ENCODE measurements at regions not wholly inside any gene's neighbourhood (a gene's known extent, or its start where the extent isn't known, plus 50 kb on each side); places are given as distances from the start of the nearest gene placed in this dataset.

DNA sequence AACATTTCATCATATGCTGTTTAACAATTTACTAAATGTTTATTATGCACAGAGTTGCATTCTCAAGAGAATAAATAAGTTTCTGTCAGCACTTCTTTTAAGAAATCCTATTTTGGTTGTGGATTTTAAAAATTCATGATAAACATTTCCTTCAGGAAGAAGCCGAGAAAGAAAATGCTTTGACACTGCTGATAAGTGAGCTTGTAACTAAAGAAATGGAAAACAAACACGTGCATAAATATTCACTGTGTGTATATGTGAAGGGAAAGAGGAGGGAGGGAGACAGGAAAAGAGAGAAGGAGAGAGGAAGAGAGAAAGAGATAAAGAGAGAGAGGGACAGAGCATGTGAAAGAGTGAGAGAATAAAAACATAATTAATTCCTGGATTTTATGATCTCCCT lies 1165.0 kb downstream of the DIAPH3 start:
- intact Hi-C loops (cut with micrococcal nuclease), result no loop called here
- peaks cover 5% of the 10 kb centered on the region for H3K9me3 Mint-ChIP-seq (ENCODE audit: insufficient read depth)
- TF ChIP-seq, protein P1, sequence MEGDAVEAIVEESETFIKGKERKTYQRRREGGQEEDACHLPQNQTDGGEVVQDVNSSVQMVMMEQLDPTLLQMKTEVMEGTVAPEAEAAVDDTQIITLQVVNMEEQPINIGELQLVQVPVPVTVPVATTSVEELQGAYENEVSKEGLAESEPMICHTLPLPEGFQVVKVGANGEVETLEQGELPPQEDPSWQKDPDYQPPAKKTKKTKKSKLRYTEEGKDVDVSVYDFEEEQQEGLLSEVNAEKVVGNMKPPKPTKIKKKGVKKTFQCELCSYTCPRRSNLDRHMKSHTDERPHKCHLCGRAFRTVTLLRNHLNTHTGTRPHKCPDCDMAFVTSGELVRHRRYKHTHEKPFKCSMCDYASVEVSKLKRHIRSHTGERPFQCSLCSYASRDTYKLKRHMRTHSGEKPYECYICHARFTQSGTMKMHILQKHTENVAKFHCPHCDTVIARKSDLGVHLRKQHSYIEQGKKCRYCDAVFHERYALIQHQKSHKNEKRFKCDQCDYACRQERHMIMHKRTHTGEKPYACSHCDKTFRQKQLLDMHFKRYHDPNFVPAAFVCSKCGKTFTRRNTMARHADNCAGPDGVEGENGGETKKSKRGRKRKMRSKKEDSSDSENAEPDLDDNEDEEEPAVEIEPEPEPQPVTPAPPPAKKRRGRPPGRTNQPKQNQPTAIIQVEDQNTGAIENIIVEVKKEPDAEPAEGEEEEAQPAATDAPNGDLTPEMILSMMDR (IDR thresholded peaks at IDR 0.05), result no peak
- TF ChIP-seq EZH2 (IDR thresholded peaks at IDR 0.05; ENCODE audit: borderline replicate concordance, insufficient read depth, low read depth, low read length, poor library complexity, severe bottlenecking), result no peak
- no peaks in the 10 kb centered on the region for H3K27me3 Mint-ChIP-seq
- 70% methylated on average over 2 of the region's 2 CpGs for WGBS (ENCODE audit: insufficient coverage)
- no peaks in the 10 kb centered on the region for H3K36me3 ChIP-seq (replicated peaks in 1 of 2; ENCODE audit: control extremely low read depth in 1 of 2, control insufficient read depth in 1 of 2, extremely low read depth in 1 of 2, insufficient read depth in 2 of 2, low read length in 1 of 2)
- peaks cover 0 to 1% (median 0%) of the 10 kb centered on the region in 3 donors for H3K9me3 ChIP-seq (ENCODE audit: control extremely low read depth in 1 of 3, control insufficient read depth in 2 of 3, insufficient read depth in 1 of 3, low read length in 2 of 3)
- CTCF ChIA-PET, result no interaction called here
- H3K4me3 Mint-ChIP-seq, result no peak overlapping the region
- no peak for DNase-seq
- no peaks in the 10 kb centered on the region for H3K4me1 ChIP-seq (ENCODE audit: control insufficient read depth in 2 of 2, insufficient read depth in 2 of 2, low read length in 2 of 2)
- H3K27ac ChIP-seq (ENCODE audit: low read length in 2 of 2), result no peak overlapping the region
- no peak overlapping the region for H3K4me3 ChIP-seq (ENCODE audit: control extremely low read depth in 1 of 5, extremely low read depth in 1 of 5, insufficient read depth in 1 of 5, low read depth in 2 of 5, low read length in 4 of 5)
- no peak overlapping the region for H3K27ac Mint-ChIP-seq
- H3K4me1 Mint-ChIP-seq, result no peaks in the 10 kb centered on the region
- no peaks in the 10 kb centered on the region for H4K20me1 ChIP-seq (ENCODE audit: control insufficient read depth, insufficient read depth, low read length, poor library complexity, severe bottlenecking)
- no peaks in the 10 kb centered on the region for H3K27me3 ChIP-seq (replicated peaks in 1 of 4; ENCODE audit: control extremely low read depth in 1 of 4, control insufficient read depth in 3 of 4, insufficient read depth in 4 of 4, low read length in 3 of 4)
- no peak overlapping the region for H3K4me2 ChIP-seq (replicated peaks; ENCODE audit: low read depth, low read length, poor library complexity, severe bottlenecking)
- H2AFZ ChIP-seq (ENCODE audit: insufficient read depth, low read depth, low read length, poor library complexity, severe bottlenecking), result no peak overlapping the region
- POLR2A ChIA-PET, result no interaction called here
- ATAC-seq (ENCODE audit: low read depth), result no peak
- H3K9ac ChIP-seq (ENCODE audit: low read length), result no peak overlapping the region
- no peaks in the 10 kb centered on the region for H3K79me2 ChIP-seq (ENCODE audit: control insufficient read depth, insufficient read depth, low read length)

DNA sequence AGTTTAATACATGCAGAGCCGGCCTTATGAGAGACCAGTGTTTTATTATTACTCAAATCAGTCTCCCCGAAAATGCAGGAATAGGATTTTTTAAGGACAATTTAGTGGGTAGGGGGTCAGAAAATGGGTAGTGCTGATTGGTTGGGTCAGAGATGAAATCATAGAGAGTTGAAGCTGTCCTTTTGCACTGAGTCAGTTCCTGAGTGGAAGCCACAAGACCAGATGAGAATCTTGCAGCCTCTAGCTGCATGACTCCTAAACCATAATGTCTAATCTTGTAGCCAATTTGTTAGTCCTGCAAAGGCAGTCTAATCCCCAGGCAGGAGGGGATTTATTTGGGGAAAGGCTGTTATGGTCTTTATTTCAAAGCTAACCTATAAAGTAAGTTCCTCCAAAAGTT lies 1163.9 kb downstream of the DIAPH3 start:
- ChIA-PET POLR2A (no interaction called here), CTCF (no interaction called here)
- Histone ChIP-seq H2AFZ (ENCODE audit: insufficient read depth, low read depth, low read length, poor library complexity, severe bottlenecking) (no peak overlapping the region), H3K36me3 (replicated peaks in 1 of 2; ENCODE audit: control extremely low read depth in 1 of 2, control insufficient read depth in 1 of 2, extremely low read depth in 1 of 2, insufficient read depth in 2 of 2, low read length in 1 of 2) (no peaks in the 10 kb centered on the region), H3K4me1 (ENCODE audit: control insufficient read depth in 2 of 2, insufficient read depth in 2 of 2, low read length in 2 of 2) (no peaks in the 10 kb centered on the region), H3K79me2 (ENCODE audit: control insufficient read depth, insufficient read depth, low read length) (no peaks in the 10 kb centered on the region), H4K20me1 (ENCODE audit: control insufficient read depth, insufficient read depth, low read length, poor library complexity, severe bottlenecking) (no peaks in the 10 kb centered on the region), H3K9me3 (ENCODE audit: control extremely low read depth in 1 of 3, control insufficient read depth in 2 of 3, insufficient read depth in 1 of 3, low read length in 2 of 3) (peaks cover 0 to 5% (median 0%) of the 10 kb centered on the region in 3 donors), H3K27me3 (replicated peaks in 1 of 4; ENCODE audit: control extremely low read depth in 1 of 4, control insufficient read depth in 3 of 4, insufficient read depth in 4 of 4, low read length in 3 of 4) (no peaks in the 10 kb centered on the region), H3K9ac (ENCODE audit: low read length) (no peak overlapping the region), H3K27ac (ENCODE audit: low read length in 2 of 2) (no peak overlapping the region), H3K4me2 (replicated peaks; ENCODE audit: low read depth, low read length, poor library complexity, severe bottlenecking) (no peak overlapping the region), H3K4me3 (ENCODE audit: control extremely low read depth in 1 of 5, extremely low read depth in 1 of 5, insufficient read depth in 1 of 5, low read depth in 2 of 5, low read length in 4 of 5) (no peak overlapping the region)
- intact Hi-C loops (cut with micrococcal nuclease), result no loop called here
- H3K4me1 Mint-ChIP-seq, result no peaks in the 10 kb centered on the region
- peaks cover 4% of the 10 kb centered on the region for H3K9me3 Mint-ChIP-seq (ENCODE audit: insufficient read depth)
- no peak for TF ChIP-seq EZH2 (IDR thresholded peaks at IDR 0.05; ENCODE audit: borderline replicate concordance, insufficient read depth, low read depth, low read length, poor library complexity, severe bottlenecking)
- TF ChIP-seq, protein P1 (IDR thresholded peaks at IDR 0.05), result no peak
- DNase-seq (no peak), ATAC-seq (ENCODE audit: low read depth) (no peak)
- no peak overlapping the region for H3K4me3 Mint-ChIP-seq
- H3K27me3 Mint-ChIP-seq, result no peaks in the 10 kb centered on the region
- H3K27ac Mint-ChIP-seq, result no peak overlapping the region
- 100% methylated on average over 1 of the region's 2 CpGs for WGBS (ENCODE audit: insufficient coverage)
